Stimulated activated naive B cell treated with anti-CD40 and anti-IgM and Interleukin-4, amounts not matched to agents 10 μg/mL and 1 μg/mL and 100 μg/mL, for 72 hours (primary cell): ENCODE measurements at regions not wholly inside any gene's neighbourhood (a gene's known extent, or its start where the extent isn't known, plus 50 kb on each side); places are given as distances from the start of the nearest gene placed in this dataset.
A peak's percentile ranks its signal among the peaks of the same experiment; 100 is the strongest.

Experiments used
- ATAC-seq, 2 donors: fragments of 150-1000 bp; cut with Tn5 transposase; replicated peaks; 2 replicates each; pipeline ENCODE4 v1.10.0; 2021; ENCODE audit warnings: moderate library complexity in 1 of 2
- DNase-seq: peaks from one replicate; pipeline ENCODE4 v3.0.0; 2021
- H3K27ac Mint-ChIP-seq: one replicate; pipeline ENCODE4 v1.8.0; 2022; ENCODE audit warnings: mild to moderate bottlenecking, mixed read lengths
- H3K27me3 Mint-ChIP-seq, 2 donors: one replicate each; pipeline ENCODE4 v1.8.0; 2022; ENCODE audit warnings: mixed read lengths in 2 of 2
- H3K36me3 Mint-ChIP-seq, 2 donors: one replicate each; pipeline ENCODE4 v1.8.0; 2022; ENCODE audit warnings: mixed read lengths in 2 of 2, mild to moderate bottlenecking in 1 of 2
- H3K4me1 Mint-ChIP-seq, 2 donors: one replicate each; pipeline ENCODE4 v1.8.0; 2022; ENCODE audit warnings: mixed read lengths in 2 of 2, mild to moderate bottlenecking in 1 of 2
- H3K4me3 Mint-ChIP-seq, 2 donors: one replicate each; pipeline ENCODE4 v1.8.0; 2022; ENCODE audit warnings: mild to moderate bottlenecking in 2 of 2, mixed read lengths in 2 of 2, moderate library complexity in 1 of 2
- H3K9me3 Mint-ChIP-seq, 2 donors: one replicate each; pipeline ENCODE4 v1.8.0; 2022; ENCODE audit warnings: mixed read lengths in 2 of 2, mild to moderate bottlenecking in 1 of 2

- Mint-ChIP-seq H3K4me3 (no peak overlapping the region), H3K36me3 (no peaks in the 10 kb centered on the region), H3K27me3 (peaks cover 8 to 12% of the 10 kb centered on the region in 2 donors), H3K4me1 (no peaks in the 10 kb centered on the region), H3K9me3 (no peaks in the 10 kb centered on the region), H3K27ac (no peak overlapping the region)
- no peak for DNase-seq
- no peak for ATAC-seq
Measured at GRCh38 chr22:34070531-34070930, 150.3 kb upstream of the LARGE1 start.

DNA sequence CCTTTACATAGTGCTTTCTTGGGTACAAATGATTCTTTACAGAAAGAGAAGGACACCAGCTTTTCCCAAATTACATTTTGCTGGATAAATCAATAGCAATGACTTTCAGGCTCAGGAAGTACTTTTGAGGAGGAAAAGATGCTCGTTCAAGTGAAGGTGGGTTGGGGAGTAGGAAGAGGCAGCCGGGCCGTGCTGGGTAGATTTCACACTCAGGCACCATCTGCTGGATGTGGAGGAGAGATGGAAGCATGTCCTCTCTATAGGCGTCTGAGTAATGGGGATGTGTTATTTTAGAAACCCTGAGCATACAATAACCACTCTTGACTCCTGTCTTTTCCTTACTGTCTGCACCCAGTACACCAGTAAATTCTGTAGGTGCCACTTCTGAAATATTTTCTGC is 152.3 kb upstream of the LARGE1 start:
- DNase-seq (no peak), ATAC-seq (no peak)
- no peak overlapping the region for H3K27ac Mint-ChIP-seq
- no peak overlapping the region for H3K4me3 Mint-ChIP-seq
- H3K9me3 Mint-ChIP-seq = no peaks in the 10 kb centered on the region
- no peaks in the 10 kb centered on the region for H3K36me3 Mint-ChIP-seq
- no peaks in the 10 kb centered on the region for H3K4me1 Mint-ChIP-seq
- H3K27me3 Mint-ChIP-seq = peaks cover 8 to 19% of the 10 kb centered on the region in 2 donors

- H3K9me3 Mint-ChIP-seq = peaks cover 4 to 8% of the 10 kb centered on the region in 2 donors
- no peak for ATAC-seq
- no peak overlapping the region for H3K27ac Mint-ChIP-seq
- peaks cover 0 to 7% of the 10 kb centered on the region in 2 donors for H3K27me3 Mint-ChIP-seq
- no peaks in the 10 kb centered on the region for H3K4me1 Mint-ChIP-seq
- no peak overlapping the region for H3K4me3 Mint-ChIP-seq
- H3K36me3 Mint-ChIP-seq = no peaks in the 10 kb centered on the region
- no peak for DNase-seq
Measured at GRCh38 chr22:34080433-34080832, 160.2 kb upstream of the LARGE1 start.

DNA sequence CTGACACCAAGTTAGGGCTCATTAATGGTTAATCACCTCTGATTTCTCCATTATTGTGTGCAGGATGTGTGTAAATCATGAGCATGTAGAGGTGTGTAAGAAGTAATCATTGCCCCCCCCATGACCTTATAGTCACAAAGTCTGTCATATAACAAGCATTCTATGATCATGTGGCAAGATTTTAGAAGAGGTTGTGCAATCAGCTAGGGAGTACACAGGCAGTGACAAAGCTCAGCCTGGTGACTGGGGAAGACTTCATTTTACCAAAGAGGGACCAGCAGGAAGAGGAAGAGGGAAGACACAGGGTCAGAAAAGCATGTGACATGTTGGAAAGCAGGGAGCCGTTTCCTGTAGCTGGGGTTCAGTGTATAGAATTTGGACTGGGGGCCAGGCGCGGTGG is 176.5 kb upstream of the LARGE1 start:
- H3K36me3 Mint-ChIP-seq = peaks cover 0 to 2% of the 10 kb centered on the region in 2 donors
- peaks cover 26 to 42% of the 10 kb centered on the region in 2 donors for H3K27me3 Mint-ChIP-seq
- ATAC-seq (no peak), DNase-seq (no peak)
- no peak overlapping the region for H3K27ac Mint-ChIP-seq
- no peaks in the 10 kb centered on the region for H3K4me1 Mint-ChIP-seq
- H3K9me3 Mint-ChIP-seq = peaks cover 6% of the 10 kb centered on the region in 2 donors
- no peak overlapping the region for H3K4me3 Mint-ChIP-seq

DNA sequence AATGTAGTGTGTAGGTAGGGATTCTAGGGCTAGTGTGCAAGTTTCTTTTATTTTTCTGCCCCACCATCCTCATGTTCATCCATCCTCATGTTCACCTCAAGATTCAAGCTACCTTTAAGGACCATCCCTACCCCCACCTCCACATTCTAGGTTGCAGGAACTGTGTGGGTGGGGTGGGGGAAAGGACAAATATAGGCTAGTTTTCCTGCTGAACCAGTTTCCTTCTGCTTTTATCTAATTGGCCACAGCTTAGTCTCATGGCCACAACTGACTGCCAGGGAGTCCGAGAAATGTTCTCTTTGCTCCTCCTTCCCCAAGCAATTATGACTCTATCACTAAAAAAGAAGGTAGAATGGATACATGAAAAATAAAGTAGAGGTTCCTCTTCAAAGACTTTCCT is 179.0 kb upstream of the LARGE1 start:
- no peak for DNase-seq
- no peak for ATAC-seq
- Mint-ChIP-seq H3K27me3 (peaks cover 30 to 34% of the 10 kb centered on the region in 2 donors), H3K4me1 (no peaks in the 10 kb centered on the region), H3K27ac (no peak overlapping the region), H3K9me3 (peaks cover 6% of the 10 kb centered on the region in 2 donors), H3K36me3 (peaks cover 0 to 2% of the 10 kb centered on the region in 2 donors), H3K4me3 (no peak overlapping the region)

- H3K4me1 Mint-ChIP-seq = peaks cover 0 to 5% of the 10 kb centered on the region in 2 donors
- H3K27ac Mint-ChIP-seq = no peak overlapping the region
- no peak for DNase-seq
- H3K36me3 Mint-ChIP-seq = no peaks in the 10 kb centered on the region
- no peak for ATAC-seq
- H3K4me3 Mint-ChIP-seq = no peak overlapping the region
- H3K27me3 Mint-ChIP-seq = peaks cover 39 to 43% of the 10 kb centered on the region in 2 donors
- peaks cover 3 to 6% of the 10 kb centered on the region in 2 donors for H3K9me3 Mint-ChIP-seq
Measured at GRCh38 chr22:34102633-34103032, 182.4 kb upstream of the LARGE1 start.

DNA sequence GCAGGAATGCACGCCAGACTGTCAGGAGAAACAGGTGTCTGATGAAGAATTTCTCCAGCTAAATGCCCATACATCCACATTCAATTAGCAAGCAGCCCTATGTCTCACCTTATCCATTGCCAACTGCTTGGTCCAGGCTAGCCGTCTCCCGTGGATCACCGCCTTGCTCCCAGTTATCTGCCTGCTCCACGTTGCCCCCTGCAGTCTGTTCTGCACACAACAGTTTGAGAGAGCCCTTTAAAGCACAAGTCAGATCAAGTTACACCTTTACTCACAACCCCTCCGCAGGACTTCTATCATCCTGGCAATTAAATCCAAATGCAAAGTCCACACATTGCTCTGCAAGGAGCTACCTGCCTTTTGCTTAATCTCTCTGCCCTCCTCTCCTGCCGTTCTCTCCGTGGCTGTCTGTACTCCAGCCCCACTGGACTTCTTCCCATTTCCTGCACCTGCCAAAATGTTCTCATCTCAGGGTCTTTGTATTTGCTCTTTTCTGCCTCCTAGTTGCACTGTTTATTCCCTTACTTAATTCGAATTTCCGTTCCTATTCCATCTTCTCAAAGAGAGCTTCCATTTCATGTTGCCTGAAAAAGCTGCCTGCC is 185.3 kb upstream of the LARGE1 start:
- Mint-ChIP-seq H3K4me3 (no peak overlapping the region), H3K36me3 (no peaks in the 10 kb centered on the region), H3K27me3 (peaks cover 28 to 30% of the 10 kb centered on the region in 2 donors), H3K27ac (no peak overlapping the region), H3K4me1 (peaks cover 2 to 5% of the 10 kb centered on the region in 2 donors), H3K9me3 (no peaks in the 10 kb centered on the region)
- peak; percentile 25 to 52 for ATAC-seq
- DNase-seq = no peak

DNA sequence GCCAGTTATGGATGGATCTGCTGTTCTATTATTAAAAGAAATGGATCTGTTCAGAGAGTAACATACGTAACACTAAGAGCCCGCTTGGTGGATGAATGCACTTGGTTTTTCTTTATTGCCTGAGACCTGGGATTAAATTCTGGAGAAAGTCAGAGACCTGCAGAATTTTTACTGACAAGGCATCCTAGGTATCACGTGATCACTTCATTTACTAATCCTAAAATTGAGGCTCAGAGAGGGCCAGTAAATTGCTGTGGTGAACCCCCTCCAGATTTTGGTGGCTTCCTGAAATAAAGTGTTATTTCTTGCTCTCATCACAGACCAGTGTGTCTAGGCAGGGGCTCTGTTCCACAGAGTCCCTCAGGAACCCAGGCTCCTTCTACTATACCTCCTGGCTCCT is 187.9 kb upstream of the LARGE1 start:
- DNase-seq (no peak), ATAC-seq (no peak)
- Mint-ChIP-seq H3K27me3 (peaks cover 20 to 26% of the 10 kb centered on the region in 2 donors), H3K36me3 (no peaks in the 10 kb centered on the region), H3K9me3 (no peaks in the 10 kb centered on the region), H3K4me1 (peaks cover 2 to 5% of the 10 kb centered on the region in 2 donors), H3K27ac (no peak overlapping the region), H3K4me3 (no peak overlapping the region)

DNA sequence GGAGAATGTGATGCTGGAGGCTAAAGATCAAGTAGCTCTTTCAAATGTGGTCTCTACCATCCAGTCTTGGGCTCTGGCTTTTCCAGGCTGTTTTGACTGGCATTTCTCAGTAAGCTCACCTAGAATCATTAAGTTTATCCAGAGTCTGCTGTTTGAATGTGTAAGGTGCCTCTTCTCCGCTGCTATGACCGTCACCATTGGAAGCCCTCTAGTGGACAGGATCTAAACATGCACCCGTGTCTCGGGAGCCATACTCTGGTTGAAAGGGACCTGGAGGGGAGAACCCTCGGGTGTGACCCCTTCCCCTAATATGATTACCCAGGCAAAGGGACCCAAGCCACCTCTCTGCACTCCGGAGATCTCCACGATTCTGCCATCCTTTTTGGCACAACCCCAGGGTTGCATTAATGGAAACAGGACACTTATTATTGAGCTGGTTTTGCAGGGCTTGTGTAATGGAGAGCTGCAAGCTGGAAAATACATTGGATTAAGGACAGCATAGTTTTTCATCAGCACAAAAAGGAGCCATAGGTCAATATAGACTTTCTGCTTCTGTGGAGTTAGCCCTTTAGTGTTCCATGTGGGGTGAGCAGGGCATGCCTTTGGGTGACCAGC is 191.0 kb upstream of the LARGE1 start:
- DNase-seq (peak; percentile 8), ATAC-seq (peak; percentile 82 to 88)
- H3K36me3 Mint-ChIP-seq = no peaks in the 10 kb centered on the region
- no peak overlapping the region for H3K27ac Mint-ChIP-seq
- H3K4me3 Mint-ChIP-seq = no peak overlapping the region
- H3K9me3 Mint-ChIP-seq = no peaks in the 10 kb centered on the region
- H3K27me3 Mint-ChIP-seq = peaks cover 12 to 16% of the 10 kb centered on the region in 2 donors
- H3K4me1 Mint-ChIP-seq = peaks cover 0 to 2% of the 10 kb centered on the region in 2 donors

- Mint-ChIP-seq H3K4me3 (no peak overlapping the region), H3K4me1 (peaks cover 0 to 2% of the 10 kb centered on the region in 2 donors)
Measured at GRCh38 chr22:34113381-34113780, 193.1 kb upstream of the LARGE1 start.

DNA sequence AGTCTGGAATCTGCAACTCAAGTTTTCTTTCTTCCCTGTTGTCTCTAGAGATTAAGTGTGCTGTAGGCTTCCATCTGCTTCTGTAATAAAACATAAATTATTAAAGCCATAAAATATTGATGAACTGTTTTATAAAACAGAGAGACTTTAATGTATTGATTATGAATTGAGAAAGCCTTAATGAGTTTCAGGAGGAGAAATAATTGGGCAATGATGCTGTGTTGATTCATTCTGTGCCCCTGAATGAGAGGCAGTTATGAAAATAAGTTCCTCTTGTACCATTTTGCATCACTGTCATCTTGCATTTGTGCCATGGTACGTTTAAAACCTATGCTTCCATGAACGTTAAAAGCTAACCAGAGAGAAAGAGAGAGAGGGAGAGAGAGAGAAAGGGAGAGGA is 194.1 kb upstream of the LARGE1 start:
- Mint-ChIP-seq H3K9me3 (peaks cover 0 to 4% of the 10 kb centered on the region in 2 donors), H3K36me3 (no peaks in the 10 kb centered on the region), H3K4me3 (no peak overlapping the region), H3K27ac (no peak overlapping the region), H3K27me3 (no peaks in the 10 kb centered on the region), H3K4me1 (no peaks in the 10 kb centered on the region)
- ATAC-seq (no peak), DNase-seq (no peak)

More at GRCh38 chr22:34113381-34113780, 193.1 kb upstream of the LARGE1 start:
- Mint-ChIP-seq H3K9me3 (peaks cover 0 to 2% of the 10 kb centered on the region in 2 donors), H3K27ac (no peak overlapping the region), H3K36me3 (no peaks in the 10 kb centered on the region), H3K27me3 (no peaks in the 10 kb centered on the region)
- ATAC-seq (no peak), DNase-seq (no peak)

DNA sequence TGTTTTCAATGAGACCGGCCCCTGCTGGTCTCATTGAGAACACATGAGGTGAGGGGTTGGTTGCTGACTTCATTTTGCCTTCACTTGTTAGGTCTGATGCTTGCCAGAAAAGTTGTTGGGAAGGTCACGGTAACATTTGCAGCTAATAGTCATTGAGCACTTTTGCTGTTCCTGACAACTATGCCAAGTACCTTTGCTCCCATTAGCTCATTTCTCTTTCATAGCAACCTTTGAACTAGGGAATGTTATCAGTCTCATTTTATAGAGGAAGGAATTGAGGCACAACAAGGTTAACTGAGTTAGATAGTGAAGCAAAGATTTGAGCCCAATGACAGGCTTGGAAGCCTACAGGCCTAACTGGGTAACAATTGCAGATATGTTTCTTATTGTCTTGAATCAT is 195.4 kb upstream of the LARGE1 start:
- no peaks in the 10 kb centered on the region for H3K36me3 Mint-ChIP-seq
- peaks cover 0 to 2% of the 10 kb centered on the region in 2 donors for H3K27me3 Mint-ChIP-seq
- ATAC-seq = no peak
- no peak for DNase-seq
- H3K9me3 Mint-ChIP-seq = peaks cover 0 to 4% of the 10 kb centered on the region in 2 donors
- no peaks in the 10 kb centered on the region for H3K4me1 Mint-ChIP-seq
- no peak overlapping the region for H3K4me3 Mint-ChIP-seq
- no peak overlapping the region for H3K27ac Mint-ChIP-seq

DNA sequence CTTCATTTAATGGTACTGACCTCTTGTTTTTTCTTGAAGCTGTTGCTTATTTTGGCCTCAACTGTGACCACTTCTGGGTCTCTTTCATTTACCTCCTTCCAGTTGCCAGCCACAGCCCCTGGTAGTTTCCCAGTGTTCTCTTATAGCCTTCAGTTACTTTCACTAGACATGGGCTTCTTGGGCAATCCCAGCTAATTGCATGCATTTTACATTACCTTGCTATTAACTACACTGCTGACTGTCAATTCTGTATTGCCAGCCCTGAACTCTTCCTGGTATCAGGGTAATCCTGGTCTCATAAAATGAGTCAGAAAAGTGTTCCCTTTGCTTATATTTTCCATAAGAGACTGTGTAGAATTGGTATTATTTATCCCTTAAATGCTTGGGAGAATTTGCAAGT is 195.8 kb upstream of the LARGE1 start:
- Mint-ChIP-seq H3K27ac (no peak overlapping the region), H3K4me1 (no peaks in the 10 kb centered on the region), H3K9me3 (peaks cover 0 to 4% of the 10 kb centered on the region in 2 donors), H3K36me3 (no peaks in the 10 kb centered on the region), H3K4me3 (no peak overlapping the region), H3K27me3 (peaks cover 0 to 5% of the 10 kb centered on the region in 2 donors)
- ATAC-seq = no peak
- DNase-seq = no peak

DNA sequence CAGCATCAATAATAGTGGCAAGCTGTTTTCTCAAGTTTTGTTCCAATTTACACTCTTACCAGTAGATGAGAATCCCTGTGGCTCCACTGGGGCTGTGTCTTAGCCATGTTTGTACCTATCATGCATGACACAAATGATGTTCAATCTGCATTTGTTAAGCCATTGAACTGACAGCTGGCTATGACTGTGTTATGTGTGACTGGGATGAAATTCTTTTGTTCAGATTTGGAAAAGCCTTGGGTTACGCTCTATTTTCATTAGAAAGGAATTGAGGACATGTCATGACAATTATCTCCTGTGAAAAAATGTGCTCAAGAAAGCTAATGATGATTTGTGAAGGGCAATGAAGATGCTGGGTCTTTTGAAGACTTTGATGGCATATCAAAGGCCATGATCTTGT is 201.8 kb upstream of the LARGE1 start:
- Mint-ChIP-seq H3K27me3 (peaks cover 16 to 28% of the 10 kb centered on the region in 2 donors), H3K27ac (no peak overlapping the region), H3K9me3 (peaks cover 0 to 4% of the 10 kb centered on the region in 2 donors)

More for the DNA sequence above, 201.8 kb upstream of the LARGE1 start:
- H3K4me1 Mint-ChIP-seq = no peaks in the 10 kb centered on the region
- no peaks in the 10 kb centered on the region for H3K36me3 Mint-ChIP-seq
- no peak for DNase-seq
- ATAC-seq = no peak
- H3K4me3 Mint-ChIP-seq = no peak overlapping the region
